ENCODE measurements at regions not wholly inside any gene's neighbourhood (a gene's known extent, or its start where the extent isn't known, plus 50 kb on each side); places are given as distances from the start of the nearest gene placed in this dataset.

- H3K79me2 ChIP-seq (replicated peaks; ENCODE audit: insufficient read depth, low read length), result no peaks in the 10 kb centered on the region
- no peaks in the 10 kb centered on the region for H3K36me3 ChIP-seq (ENCODE audit: insufficient read depth, low read length)
- H3F3A ChIP-seq (ENCODE audit: insufficient read depth, low read length, poor library complexity, severe bottlenecking), result no peaks in the 10 kb centered on the region
- H3K9ac ChIP-seq (ENCODE audit: low read length), result no peak overlapping the region
- H3K27me3 ChIP-seq (ENCODE audit: insufficient read depth, low read depth, low read length), result no peaks in the 10 kb centered on the region
- H3K4me3 ChIP-seq (ENCODE audit: low read length), result no peak overlapping the region
- no peaks in the 10 kb centered on the region for H3K9me2 ChIP-seq (ENCODE audit: insufficient read depth, low read length)
- no peaks in the 10 kb centered on the region for H3K9me3 ChIP-seq (ENCODE audit: low read length)
- H3K27ac ChIP-seq (ENCODE audit: low read length), result no peak overlapping the region
- TF ChIP-seq REST (IDR thresholded peaks at IDR 0.05; ENCODE audit: borderline replicate concordance) (no peak), SMC3 (conservative IDR thresholded peaks at IDR 0.05; ENCODE audit: poor library complexity) (no peak), EZH2 (IDR thresholded peaks at IDR 0.05; ENCODE audit: borderline replicate concordance, insufficient read depth, low read length, poor library complexity, severe bottlenecking) (no peak), RAD21 (conservative IDR thresholded peaks at IDR 0.05) (no peak), EP300 (conservative IDR thresholded peaks at IDR 0.05; ENCODE audit: poor library complexity, severe bottlenecking) (no peak), POLR2AphosphoS5 (IDR thresholded peaks at IDR 0.05) (no peak), CTCF (IDR thresholded peaks at IDR 0.05; ENCODE audit: poor library complexity, severe bottlenecking) (no peak), TAF1 (IDR thresholded peaks at IDR 0.05; ENCODE audit: low read depth) (no peak), MXI1 (conservative IDR thresholded peaks at IDR 0.05; ENCODE audit: poor library complexity, severe bottlenecking) (no peak)
- H3K4me2 ChIP-seq (ENCODE audit: low read length), result no peak overlapping the region
- H4K20me1 ChIP-seq (ENCODE audit: insufficient read depth), result no peaks in the 10 kb centered on the region
- H2AFZ ChIP-seq (ENCODE audit: low read depth, low read length), result no peak overlapping the region
These were observed 356.0 kb downstream of the INHBA start for GRCh38 chr7:41346878-41347277.

GRCh38 chr7:41339913-41340676, 362.8 kb downstream of the INHBA start:
- no peak overlapping the region for H2AFZ ChIP-seq (ENCODE audit: low read depth, low read length)
- TF ChIP-seq TAF1 (IDR thresholded peaks at IDR 0.05; ENCODE audit: low read depth), result no peak
- no peak for TF ChIP-seq RAD21 (conservative IDR thresholded peaks at IDR 0.05)
- no peak for TF ChIP-seq EZH2 (IDR thresholded peaks at IDR 0.05; ENCODE audit: borderline replicate concordance, insufficient read depth, low read length, poor library complexity, severe bottlenecking)
- TF ChIP-seq POLR2AphosphoS5 (IDR thresholded peaks at IDR 0.05), result no peak
- no peak for TF ChIP-seq SMC3 (conservative IDR thresholded peaks at IDR 0.05; ENCODE audit: poor library complexity)
- no peak overlapping the region for H3K27ac ChIP-seq (ENCODE audit: low read length)

More at GRCh38 chr7:41339913-41340676, 362.8 kb downstream of the INHBA start:
- Histone ChIP-seq H3K36me3 (ENCODE audit: insufficient read depth, low read length) (no peaks in the 10 kb centered on the region), H4K20me1 (ENCODE audit: insufficient read depth) (no peaks in the 10 kb centered on the region), H3K4me3 (ENCODE audit: low read length) (no peak overlapping the region), H3K4me2 (ENCODE audit: low read length) (no peak overlapping the region), H3K9me2 (ENCODE audit: insufficient read depth, low read length) (no peaks in the 10 kb centered on the region), H3K9me3 (ENCODE audit: low read length) (no peaks in the 10 kb centered on the region), H3K27me3 (ENCODE audit: insufficient read depth, low read depth, low read length) (no peaks in the 10 kb centered on the region), H3K79me2 (replicated peaks; ENCODE audit: insufficient read depth, low read length) (no peaks in the 10 kb centered on the region), H3F3A (ENCODE audit: insufficient read depth, low read length, poor library complexity, severe bottlenecking) (no peaks in the 10 kb centered on the region), H3K9ac (ENCODE audit: low read length) (no peak overlapping the region)

All from neural cell (in vitro differentiated cells).